Activated CD8-positive, alpha-beta memory T cell treated with anti-CD3 and anti-CD28 coated beads, Interleukin-2, amount 10 ng/mL, durations not matched to agents 7 days and 5 days (primary cell): ENCODE measurements at regions not wholly inside any gene's neighbourhood (a gene's known extent, or its start where the extent isn't known, plus 50 kb on each side); places are given as distances from the start of the nearest gene placed in this dataset.

Experiments used
- ATAC-seq: fragments of 150-1000 bp; cut with Tn5 transposase; one replicate; pipeline ENCODE4 v1.10.0; 2021; ENCODE audit warnings: moderate library complexity
- CTCF ChIA-PET: fragments of 350-600 bp; sonication (Branson Sonifier 250); formaldehyde crosslinking; loops from one replicate; lab custom pipeline; 2021; ENCODE audit warnings: antibody characterized with exemption; lab: Charles Lee
- DNase-seq: peaks from one replicate; pipeline ENCODE4 v3.0.0-alpha.2; 2020
- H3K27ac Mint-ChIP-seq: one replicate; pipeline ENCODE4 v1.8.0; 2021; ENCODE audit warnings: mild to moderate bottlenecking, mixed read lengths
- H3K27me3 Mint-ChIP-seq: one replicate; pipeline ENCODE4 v1.8.0; 2021; ENCODE audit warnings: mixed read lengths
- H3K36me3 Mint-ChIP-seq: one replicate; pipeline ENCODE4 v1.8.0; 2021; ENCODE audit warnings: mild to moderate bottlenecking, mixed read lengths
- H3K4me1 Mint-ChIP-seq: one replicate; pipeline ENCODE4 v1.8.0; 2021; ENCODE audit warnings: mixed read lengths
- H3K4me3 Mint-ChIP-seq: one replicate; pipeline ENCODE4 v1.8.0; 2021; ENCODE audit warnings: mild to moderate bottlenecking, moderate library complexity, mixed read lengths
- H3K9me3 Mint-ChIP-seq: one replicate; pipeline ENCODE4 v1.8.0; 2022; ENCODE audit warnings: low read depth, mixed read lengths

- no peaks in the 10 kb centered on the region for H3K9me3 Mint-ChIP-seq
- peaks cover 20% of the 10 kb centered on the region for H3K27me3 Mint-ChIP-seq
- no peaks in the 10 kb centered on the region for H3K36me3 Mint-ChIP-seq
- no peak overlapping the region for H3K4me3 Mint-ChIP-seq
- DNase-seq (no peak), ATAC-seq (no peak)
- no peak overlapping the region for H3K27ac Mint-ChIP-seq
- H3K4me1 Mint-ChIP-seq, result no peaks in the 10 kb centered on the region
- CTCF ChIA-PET, result no interaction called here
These were observed 110.4 kb upstream of the C1orf21 start for GRCh38 chr1:184276416-184276815.

GRCh38 chr1:184279911-184280458 is 106.8 kb upstream of the C1orf21 start:
- Mint-ChIP-seq H3K4me1 (no peaks in the 10 kb centered on the region), H3K36me3 (no peaks in the 10 kb centered on the region), H3K4me3 (no peak overlapping the region), H3K27ac (no peak overlapping the region), H3K9me3 (no peaks in the 10 kb centered on the region), H3K27me3 (peaks cover 13% of the 10 kb centered on the region)
- DNase-seq (no peak), ATAC-seq (no peak)
- CTCF ChIA-PET, result no interaction called here

GRCh38 chr1:184283999-184284398 is 102.8 kb upstream of the C1orf21 start:
- CTCF ChIA-PET, result no interaction called here
- H3K9me3 Mint-ChIP-seq, result no peaks in the 10 kb centered on the region
- ATAC-seq, result no peak
- DNase-seq, result no peak
- no peak overlapping the region for H3K4me3 Mint-ChIP-seq
- no peaks in the 10 kb centered on the region for H3K4me1 Mint-ChIP-seq
- H3K27ac Mint-ChIP-seq, result no peak overlapping the region
- H3K36me3 Mint-ChIP-seq, result no peaks in the 10 kb centered on the region
- no peaks in the 10 kb centered on the region for H3K27me3 Mint-ChIP-seq

GRCh38 chr1:184284900-184285299 is 101.9 kb upstream of the C1orf21 start:
- Mint-ChIP-seq H3K27me3 (no peaks in the 10 kb centered on the region), H3K4me3 (no peak overlapping the region), H3K9me3 (no peaks in the 10 kb centered on the region), H3K36me3 (no peaks in the 10 kb centered on the region), H3K27ac (no peak overlapping the region), H3K4me1 (no peaks in the 10 kb centered on the region)
- DNase-seq, result no peak
- no peak for ATAC-seq
- CTCF ChIA-PET, result no interaction called here

- no peak for ATAC-seq
- Mint-ChIP-seq H3K27me3 (no peaks in the 10 kb centered on the region), H3K36me3 (no peaks in the 10 kb centered on the region), H3K9me3 (peaks cover 5% of the 10 kb centered on the region), H3K27ac (no peak overlapping the region), H3K4me3 (no peak overlapping the region), H3K4me1 (no peaks in the 10 kb centered on the region)
- no peak for DNase-seq
- CTCF ChIA-PET, result no interaction called here
These were observed 101.3 kb upstream of the C1orf21 start for GRCh38 chr1:184285401-184286087.

GRCh38 chr1:184287001-184287400 is 99.8 kb upstream of the C1orf21 start:
- no peak overlapping the region for H3K4me3 Mint-ChIP-seq
- no peak overlapping the region for H3K27ac Mint-ChIP-seq
- no peaks in the 10 kb centered on the region for H3K36me3 Mint-ChIP-seq
- H3K4me1 Mint-ChIP-seq, result no peaks in the 10 kb centered on the region
- H3K9me3 Mint-ChIP-seq, result peaks cover 10% of the 10 kb centered on the region
- no peaks in the 10 kb centered on the region for H3K27me3 Mint-ChIP-seq
- DNase-seq, result no peak
- CTCF ChIA-PET, result no interaction called here
- no peak for ATAC-seq

- CTCF ChIA-PET, result no interaction called here
- Mint-ChIP-seq H3K4me3 (no peak overlapping the region), H3K9me3 (peaks cover 12% of the 10 kb centered on the region), H3K4me1 (no peaks in the 10 kb centered on the region), H3K27ac (no peak overlapping the region), H3K36me3 (no peaks in the 10 kb centered on the region), H3K27me3 (no peaks in the 10 kb centered on the region)
- ATAC-seq, result no peak
- no peak for DNase-seq
These were observed 96.8 kb upstream of the C1orf21 start for GRCh38 chr1:184289825-184290550.

- no peaks in the 10 kb centered on the region for H3K4me1 Mint-ChIP-seq
- peaks cover 4% of the 10 kb centered on the region for H3K27me3 Mint-ChIP-seq
- H3K36me3 Mint-ChIP-seq, result no peaks in the 10 kb centered on the region
- DNase-seq (no peak), ATAC-seq (no peak)
- peaks cover 12% of the 10 kb centered on the region for H3K9me3 Mint-ChIP-seq
- H3K4me3 Mint-ChIP-seq, result no peak overlapping the region
- CTCF ChIA-PET, result no interaction called here
- H3K27ac Mint-ChIP-seq, result no peak overlapping the region
These were observed 95.1 kb upstream of the C1orf21 start for GRCh38 chr1:184291701-184292100.

- CTCF ChIA-PET, result no interaction called here
- Mint-ChIP-seq H3K4me3 (no peak overlapping the region), H3K4me1 (no peaks in the 10 kb centered on the region), H3K36me3 (no peaks in the 10 kb centered on the region), H3K9me3 (peaks cover 12% of the 10 kb centered on the region), H3K27ac (no peak overlapping the region), H3K27me3 (peaks cover 6% of the 10 kb centered on the region)
- DNase-seq (no peak), ATAC-seq (no peak)
These were observed 94.7 kb upstream of the C1orf21 start for GRCh38 chr1:184292101-184292500.

- DNase-seq, result no peak
- no peak overlapping the region for H3K4me3 Mint-ChIP-seq
- no peak for ATAC-seq
- peaks cover 18% of the 10 kb centered on the region for H3K27me3 Mint-ChIP-seq
- peaks cover 12% of the 10 kb centered on the region for H3K9me3 Mint-ChIP-seq
- H3K36me3 Mint-ChIP-seq, result no peaks in the 10 kb centered on the region
- CTCF ChIA-PET, result no interaction called here
- H3K4me1 Mint-ChIP-seq, result no peaks in the 10 kb centered on the region
- H3K27ac Mint-ChIP-seq, result no peak overlapping the region
These were observed 92.7 kb upstream of the C1orf21 start for GRCh38 chr1:184294101-184294500.

GRCh38 chr1:184296466-184297243 is 90.2 kb upstream of the C1orf21 start:
- H3K27me3 Mint-ChIP-seq, result peaks cover 18% of the 10 kb centered on the region
- H3K4me1 Mint-ChIP-seq, result no peaks in the 10 kb centered on the region
- H3K27ac Mint-ChIP-seq, result no peak overlapping the region
- no peak overlapping the region for H3K4me3 Mint-ChIP-seq
- ATAC-seq, result no peak
- H3K9me3 Mint-ChIP-seq, result peaks cover 2% of the 10 kb centered on the region
- DNase-seq, result no peak
- H3K36me3 Mint-ChIP-seq, result no peaks in the 10 kb centered on the region
- CTCF ChIA-PET, result no interaction called here

- DNase-seq, result no peak
These were observed 89.5 kb upstream of the C1orf21 start for GRCh38 chr1:184297244-184297750.

More at GRCh38 chr1:184297244-184297750, 89.5 kb upstream of the C1orf21 start:
- Mint-ChIP-seq H3K9me3 (no peaks in the 10 kb centered on the region), H3K36me3 (no peaks in the 10 kb centered on the region), H3K27me3 (peaks cover 18% of the 10 kb centered on the region), H3K4me3 (no peak overlapping the region), H3K27ac (no peak overlapping the region), H3K4me1 (no peaks in the 10 kb centered on the region)
- no peak for ATAC-seq
- CTCF ChIA-PET, result no interaction called here
